GM18519 (cell line): ENCODE measurements at regions not wholly inside any gene's neighbourhood (a gene's known extent, or its start where the extent isn't known, plus 50 kb on each side); places are given as distances from the start of the nearest gene placed in this dataset.

Experiments
- ATAC-seq: cut with Tn5 transposase; IDR thresholded peaks from one replicate; pipeline ENCODE4 v1.9.1; 2021; ENCODE audit warnings: mild to moderate bottlenecking, moderate library complexity; ENCODE audit not compliant: unreplicated experiment, low FRiP score

- ATAC-seq = no peak
These were observed 199.0 kb downstream of the KATNAL1 start for GRCh38 chr13:30108216-30108912.

DNA sequence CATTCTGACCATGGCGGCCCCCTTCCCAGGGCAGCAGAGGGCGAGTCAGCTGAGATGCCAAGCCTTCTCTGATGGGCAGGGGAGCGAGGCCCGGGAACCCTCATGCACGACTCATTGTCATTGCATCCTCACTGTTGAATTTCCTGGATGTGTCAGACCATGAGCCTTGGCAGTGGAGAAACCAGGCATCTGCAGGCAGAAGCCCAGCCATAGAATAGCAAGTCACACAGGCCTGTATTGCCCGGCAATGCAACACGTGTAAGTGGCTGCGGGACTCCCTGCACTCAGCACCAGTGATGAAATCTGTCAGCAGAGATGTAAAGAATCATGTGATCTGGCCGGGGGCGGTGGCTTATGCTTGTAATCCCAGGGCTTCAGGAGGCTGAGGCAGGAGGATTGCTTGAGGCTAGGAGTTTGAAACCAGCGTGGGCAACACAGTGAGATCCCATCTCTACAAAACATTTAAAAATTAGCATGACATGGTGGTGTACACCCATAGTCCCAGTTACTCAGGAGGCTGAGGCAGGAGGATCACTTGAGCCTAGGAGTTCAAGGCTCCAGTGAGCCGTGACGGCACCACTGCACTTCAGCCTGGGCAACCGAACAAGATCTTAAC is 199.7 kb downstream of the KATNAL1 start:
- no peak for ATAC-seq

DNA sequence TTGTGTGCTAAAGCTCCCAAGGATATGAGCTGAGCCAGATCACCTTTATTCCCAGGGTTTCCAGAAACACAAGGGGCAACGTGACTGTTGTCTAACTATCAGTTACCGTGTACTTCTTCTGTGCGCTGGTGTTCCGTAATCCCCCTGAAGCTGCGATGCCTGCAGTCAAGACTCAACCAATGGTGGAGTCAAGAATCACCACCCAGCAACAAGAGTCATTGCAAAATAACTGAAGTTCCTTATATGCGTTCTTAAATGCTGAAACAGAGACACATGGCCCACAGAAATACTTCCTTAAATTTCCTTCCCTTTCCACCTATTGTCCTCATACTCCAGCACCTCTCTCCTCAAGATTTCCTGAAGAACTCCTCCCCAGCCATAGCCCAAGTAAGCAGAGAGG is 200.2 kb downstream of the KATNAL1 start:
- no peak for ATAC-seq

- no peak for ATAC-seq
These were observed 202.0 kb downstream of the KATNAL1 start for GRCh38 chr13:30105381-30105780.

- ATAC-seq = no peak
These were observed 204.1 kb downstream of the KATNAL1 start for GRCh38 chr13:30103161-30103840.

DNA sequence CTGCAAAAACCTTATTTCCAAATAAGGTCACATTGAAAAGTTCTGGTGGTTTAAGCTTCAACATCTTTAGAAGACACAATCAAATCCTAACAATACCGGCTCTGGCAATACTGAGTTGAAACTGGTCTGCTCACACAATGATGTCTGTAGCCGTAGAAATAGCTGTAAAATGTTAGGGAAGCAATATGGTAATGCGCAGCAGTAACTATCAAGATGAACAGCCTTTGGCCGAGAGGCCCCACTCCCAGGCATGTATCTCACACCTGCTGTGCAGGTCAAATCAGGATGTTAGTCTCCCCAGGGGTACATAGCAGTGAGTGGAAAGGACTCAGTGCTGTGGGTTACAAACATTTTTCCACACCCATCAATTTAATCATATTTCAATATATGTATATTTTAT is 207.1 kb downstream of the KATNAL1 start:
- no peak for ATAC-seq

DNA sequence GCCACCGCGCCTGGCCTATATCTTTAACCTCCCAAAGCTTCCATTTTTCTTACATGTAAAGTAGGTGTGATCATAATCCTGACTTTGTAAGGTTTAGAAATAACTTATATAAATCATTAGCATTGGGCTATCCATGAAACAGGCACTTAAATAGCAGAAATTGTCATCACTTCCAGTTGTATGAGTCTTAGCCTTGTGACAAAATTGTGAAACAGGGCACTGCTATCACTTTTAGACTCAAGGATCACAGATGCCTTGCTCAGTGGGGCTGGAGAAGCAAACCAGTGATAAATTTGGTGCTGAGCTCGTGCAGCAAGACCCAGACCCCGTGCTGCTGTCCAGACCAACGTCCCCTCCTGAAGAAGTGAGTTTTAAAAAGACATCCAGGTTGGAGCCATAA is 209.7 kb downstream of the KATNAL1 start:
- no peak for ATAC-seq

DNA sequence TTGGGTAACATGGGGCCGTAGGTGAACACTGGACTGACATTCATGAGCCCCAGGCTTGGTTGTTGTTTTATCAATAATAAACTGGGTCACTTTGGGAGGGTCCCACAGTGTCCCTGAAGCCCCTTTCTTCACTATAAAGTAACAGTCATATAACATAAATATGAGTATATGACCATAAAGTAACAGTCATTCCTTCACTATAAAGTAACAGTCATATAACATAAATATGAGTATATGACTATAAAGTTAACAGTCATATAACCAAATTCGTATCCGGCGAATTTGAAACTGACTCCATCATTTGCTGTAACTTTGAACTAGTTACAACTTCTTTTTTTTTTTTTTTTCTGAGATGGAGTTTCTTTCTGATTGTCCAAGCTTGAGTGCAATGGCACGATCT is 210.3 kb downstream of the KATNAL1 start:
- no peak for ATAC-seq

- no peak for ATAC-seq
These were observed 213.3 kb downstream of the KATNAL1 start for GRCh38 chr13:30094015-30094414.

- no peak for ATAC-seq
These were observed 214.1 kb downstream of the KATNAL1 start for GRCh38 chr13:30093236-30093635.

GRCh38 chr13:30091691-30092090 is 215.7 kb downstream of the KATNAL1 start:
- no peak for ATAC-seq

DNA sequence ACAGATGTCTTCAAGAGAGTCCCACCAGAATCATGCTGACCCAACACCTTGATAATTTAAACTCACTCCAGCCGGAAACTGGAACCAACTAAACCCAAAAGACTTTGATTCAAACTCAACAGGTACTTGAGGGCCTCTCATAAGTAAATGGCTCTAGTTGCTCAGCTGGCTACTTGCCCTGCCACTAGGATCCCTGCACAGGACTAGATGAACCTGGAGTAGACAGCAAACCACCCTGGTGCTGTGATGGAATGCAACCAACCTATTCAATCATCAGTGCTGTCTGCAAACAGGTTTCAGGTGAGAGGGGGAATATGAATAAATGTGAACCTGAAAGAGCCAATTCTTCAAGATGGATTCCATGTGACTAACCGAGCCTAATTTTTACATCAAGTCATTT is 216.3 kb downstream of the KATNAL1 start:
- no peak for ATAC-seq

GRCh38 chr13:30088312-30088855 is 219.0 kb downstream of the KATNAL1 start:
- no peak for ATAC-seq

DNA sequence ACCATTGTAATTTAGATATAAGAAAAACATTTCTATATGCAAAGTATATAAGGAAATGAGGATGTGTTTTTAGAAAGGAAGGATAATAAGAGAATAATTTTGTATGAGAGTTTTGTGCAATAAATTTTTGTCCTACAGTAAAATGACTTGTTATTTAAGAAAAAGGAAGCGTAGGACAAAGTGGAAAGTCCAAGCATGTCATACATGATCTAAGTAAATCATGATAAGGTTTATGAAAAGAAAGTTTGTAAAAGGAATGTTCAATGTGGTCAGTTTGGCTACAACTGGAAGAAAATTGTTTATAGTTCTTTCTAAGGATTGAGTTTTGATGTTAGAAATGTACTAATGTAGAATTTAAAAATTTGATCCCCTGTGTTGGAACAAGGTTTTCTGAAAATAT is 222.3 kb downstream of the KATNAL1 start:
- ATAC-seq = no peak

- no peak for ATAC-seq
These were observed 225.0 kb downstream of the KATNAL1 start for GRCh38 chr13:30082391-30082790.

GRCh38 chr13:30081331-30081730 is 226.0 kb downstream of the KATNAL1 start:
- ATAC-seq = no peak

GRCh38 chr13:30079501-30079900 is 227.8 kb downstream of the KATNAL1 start:
- no peak for ATAC-seq

GRCh38 chr13:30078059-30078458 is 227.6 kb upstream of the UBL3 start:
- ATAC-seq = no peak

DNA sequence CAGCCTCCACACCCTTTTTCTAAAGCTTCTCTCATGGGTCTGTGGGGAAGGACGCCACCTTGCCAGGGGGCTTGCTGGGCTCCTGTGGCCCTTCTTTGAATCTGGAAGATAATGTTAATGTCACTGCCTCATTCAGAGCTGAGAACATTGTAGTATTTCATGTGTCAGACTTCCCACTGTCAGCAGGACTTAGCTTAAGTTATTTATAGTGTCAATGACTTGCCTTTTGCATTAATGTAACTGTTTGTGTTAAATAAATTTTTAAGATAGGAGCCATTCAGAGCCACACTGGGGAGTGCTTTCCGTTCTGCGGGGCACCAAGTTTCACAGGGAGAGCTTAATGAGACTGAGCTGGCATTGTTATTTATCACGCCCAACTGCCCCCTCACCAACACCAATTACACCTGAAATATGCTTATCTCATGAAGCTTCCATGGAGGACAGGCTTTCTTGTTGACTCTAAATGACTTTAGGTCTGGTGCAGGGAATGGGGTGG is 226.9 kb upstream of the UBL3 start:
- ATAC-seq = no peak

DNA sequence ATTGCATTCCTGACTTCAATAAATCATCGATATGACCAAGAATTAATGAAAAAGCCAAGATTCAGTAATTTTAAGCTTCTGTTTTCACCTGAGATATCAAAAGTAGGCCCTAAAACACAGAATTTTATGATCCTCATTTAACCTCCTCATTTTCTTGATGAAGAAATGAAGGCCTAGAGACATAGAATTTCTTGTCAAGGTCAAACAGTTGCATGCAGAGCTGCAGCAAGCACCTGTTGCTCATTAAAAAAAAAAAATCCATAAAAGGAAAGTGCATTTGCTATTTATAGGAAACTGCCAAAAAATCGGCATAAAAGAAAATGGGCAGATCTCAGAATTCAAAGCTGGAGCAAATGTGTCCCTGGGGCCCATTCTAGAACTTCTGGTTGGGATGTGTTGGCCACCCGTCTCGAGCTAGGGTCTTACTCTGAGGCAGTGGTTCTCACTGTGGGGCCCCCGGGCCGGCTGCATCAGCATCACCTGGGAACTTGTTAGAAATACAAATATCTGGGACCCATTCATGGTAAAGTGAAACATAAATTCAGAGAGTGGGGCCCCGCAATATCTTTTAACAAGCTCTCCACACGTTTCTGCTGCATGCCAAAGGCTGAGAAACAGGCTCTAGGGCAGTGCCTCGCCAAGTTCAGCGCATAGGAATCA is 224.7 kb upstream of the UBL3 start:
- ATAC-seq = no peak

DNA sequence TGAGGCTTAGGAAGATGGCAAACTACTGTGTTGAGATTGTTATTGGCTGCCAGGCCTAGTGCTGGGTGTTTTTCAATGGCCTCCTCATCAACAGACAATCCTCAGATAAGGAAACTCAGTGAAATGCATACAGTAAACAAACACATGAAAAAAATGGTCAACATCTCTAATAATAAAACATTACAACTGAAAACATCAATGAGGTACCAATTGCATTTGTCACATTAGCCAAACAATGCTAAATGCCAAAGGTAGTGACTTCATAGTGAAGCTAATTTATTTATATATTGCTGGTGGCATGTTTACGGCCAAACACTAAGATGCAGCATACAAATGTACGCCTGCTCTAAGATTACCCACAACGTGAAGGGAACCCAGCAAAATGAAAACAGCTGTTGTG is 224.0 kb upstream of the UBL3 start:
- no peak for ATAC-seq
